SJCRH30 (cell line): ENCODE measurements at regions not wholly inside any gene's neighbourhood (a gene's known extent, or its start where the extent isn't known, plus 50 kb on each side); places are given as distances from the start of the nearest gene placed in this dataset.

Source experiments
- DNase-seq, 2 experiments: peaks; one replicate each; pipeline ENCODE4 v3.0.0-alpha.2; 2015 to 2020
- H3K27ac ChIP-seq: fragments of 250-450 bp; sonication (Bioruptor Pico); 2 replicates; pipeline ENCODE4 v1.5.1; 2020; ENCODE audit warnings: mild to moderate bottlenecking, moderate library complexity
- H3K27me3 ChIP-seq: fragments of 250-450 bp; sonication (Bioruptor Pico); 2 replicates; pipeline ENCODE4 v1.5.1; 2020; ENCODE audit warnings: mild to moderate bottlenecking, moderate library complexity
- H3K36me3 ChIP-seq: fragments of 250-450 bp; sonication (Bioruptor Pico); 2 replicates; pipeline ENCODE4 v1.5.1; 2020; ENCODE audit warnings: mild to moderate bottlenecking, moderate library complexity
- H3K4me1 ChIP-seq: fragments of 250-450 bp; sonication (Bioruptor Pico); 2 replicates; pipeline ENCODE4 v1.5.1; 2020; ENCODE audit warnings: mild to moderate bottlenecking, moderate library complexity
- H3K4me3 ChIP-seq: fragments of 250-450 bp; sonication (Bioruptor Pico); 2 replicates; pipeline ENCODE4 v1.5.1; 2020; ENCODE audit warnings: mild to moderate bottlenecking, moderate library complexity
- H3K9me3 ChIP-seq: fragments of 250-450 bp; sonication (Bioruptor Pico); replicated peaks from 2 replicates; pipeline ENCODE4 v1.5.1; 2020; ENCODE audit warnings: mild to moderate bottlenecking, moderate library complexity

DNA sequence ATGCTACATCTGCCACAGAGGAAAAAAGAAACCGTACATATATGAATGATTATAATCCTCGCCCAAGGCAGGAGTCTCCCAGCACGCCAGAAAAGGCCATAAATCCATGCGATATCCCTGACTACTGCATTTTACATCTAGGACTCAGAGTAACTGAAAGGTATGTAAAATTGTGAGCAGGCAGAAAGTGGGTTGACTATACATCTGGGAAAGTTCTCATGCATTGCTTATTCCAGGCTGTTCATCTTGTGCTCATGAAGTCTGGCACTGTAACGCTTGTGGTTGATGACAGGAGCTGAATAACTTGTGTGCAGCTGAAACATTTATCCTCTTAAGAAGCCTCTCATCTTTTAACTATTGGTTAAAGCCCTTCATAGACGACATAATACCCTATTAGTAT, 193.4 kb upstream of the STEAP4 start:
- peak in 1 of 2 experiments; percentile 20 for DNase-seq
- no peak overlapping the region for H3K27ac ChIP-seq
- no peaks in the 10 kb centered on the region for H3K36me3 ChIP-seq
- H3K27me3 ChIP-seq = no peaks in the 10 kb centered on the region
- H3K4me3 ChIP-seq = no peak overlapping the region
- no peaks in the 10 kb centered on the region for H3K9me3 ChIP-seq
- H3K4me1 ChIP-seq = no peaks in the 10 kb centered on the region

DNA sequence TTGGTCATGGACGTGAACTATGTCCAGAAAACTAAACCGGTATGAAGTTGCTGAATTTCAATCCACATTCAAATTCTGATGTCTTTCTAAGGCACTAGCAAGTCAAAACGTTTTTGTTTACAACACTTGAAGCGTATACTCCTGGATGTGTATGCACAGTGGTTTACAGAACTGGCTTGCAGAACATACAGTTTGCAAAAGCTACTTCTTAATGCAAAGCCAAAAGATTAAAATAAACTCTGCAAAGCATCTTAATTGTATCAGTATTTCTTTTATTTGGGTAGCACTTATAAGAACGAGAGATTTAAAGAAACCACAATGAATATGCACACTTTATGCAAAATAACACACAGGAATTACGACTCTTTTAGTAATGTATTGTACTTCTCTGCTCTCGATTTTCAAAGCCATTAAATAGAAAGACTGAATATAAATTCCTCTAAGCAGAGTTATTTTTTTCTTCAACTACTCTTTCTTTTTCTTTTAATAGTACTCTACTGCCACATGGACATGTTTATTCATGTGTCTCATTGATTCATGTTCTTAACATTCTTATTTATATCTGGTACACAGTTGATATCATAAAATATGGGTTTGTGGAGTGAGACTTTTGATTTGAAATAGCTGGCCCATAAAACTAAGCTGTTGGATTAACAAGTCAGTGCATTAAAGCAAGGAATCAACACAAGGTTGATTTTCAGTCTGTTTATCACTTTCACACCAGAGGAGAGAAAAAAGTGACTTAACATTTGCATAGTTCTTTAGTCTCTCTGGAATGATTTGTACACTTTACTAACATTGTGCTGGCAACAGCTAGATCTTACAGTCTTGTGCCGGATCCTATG, 189.4 kb upstream of the STEAP4 start:
- no peak overlapping the region for H3K4me3 ChIP-seq
- H3K9me3 ChIP-seq = no peaks in the 10 kb centered on the region
- DNase-seq = no peak
- H3K36me3 ChIP-seq = no peaks in the 10 kb centered on the region
- H3K4me1 ChIP-seq = no peaks in the 10 kb centered on the region; the same call in 1 of the 2 replicates
- no peaks in the 10 kb centered on the region for H3K27me3 ChIP-seq
- no peak overlapping the region for H3K27ac ChIP-seq

DNA sequence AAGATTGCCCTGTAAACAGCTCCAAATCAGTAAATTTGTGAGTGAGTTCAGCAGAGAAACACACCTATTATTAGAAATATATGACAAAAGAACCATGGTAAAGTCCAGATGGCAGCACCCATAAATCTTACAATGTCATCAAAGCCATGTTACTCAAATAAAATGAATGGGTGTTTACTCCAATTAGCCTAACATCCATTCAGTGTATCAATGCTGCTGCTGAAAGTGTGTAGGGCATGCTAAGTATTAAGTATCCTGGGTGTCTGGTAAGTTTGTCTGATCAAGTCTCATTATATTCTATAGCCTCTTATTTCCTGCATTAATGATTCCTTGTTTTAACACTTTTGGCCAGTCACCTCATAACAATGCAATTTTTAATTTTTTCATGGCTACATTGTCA, 185.5 kb upstream of the STEAP4 start:
- Histone ChIP-seq H3K27me3 (no peaks in the 10 kb centered on the region), H3K27ac (no peak overlapping the region), H3K36me3 (no peaks in the 10 kb centered on the region), H3K4me1 (no peaks in the 10 kb centered on the region; the same call in 1 of the 2 replicates), H3K4me3 (no peak overlapping the region), H3K9me3 (no peaks in the 10 kb centered on the region)
- DNase-seq = no peak

DNA sequence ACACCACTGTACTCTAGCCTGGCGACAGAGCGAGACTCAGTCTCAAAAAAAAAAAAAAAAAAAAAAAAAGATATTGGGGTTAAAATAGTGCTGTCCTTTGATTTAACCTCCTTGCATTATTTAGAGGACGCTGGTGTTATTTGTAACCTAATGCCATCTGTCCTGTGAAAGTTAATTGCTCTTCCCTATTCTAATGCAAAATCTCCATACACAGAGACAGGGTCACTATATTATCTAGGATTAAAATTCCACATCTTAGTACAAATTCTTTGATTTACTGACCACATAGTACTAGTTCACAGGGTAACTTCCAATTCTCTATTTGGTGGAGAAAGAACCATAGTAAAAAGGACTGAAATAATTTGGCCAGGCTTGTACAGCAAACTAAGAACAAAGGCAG, 184.2 kb upstream of the STEAP4 start:
- H3K27me3 ChIP-seq = no peaks in the 10 kb centered on the region
- no peaks in the 10 kb centered on the region for H3K9me3 ChIP-seq
- H3K4me1 ChIP-seq = no peaks in the 10 kb centered on the region; the same call in 1 of the 2 replicates
- no peaks in the 10 kb centered on the region for H3K36me3 ChIP-seq
- no peak overlapping the region for H3K4me3 ChIP-seq
- DNase-seq = no peak
- no peak overlapping the region for H3K27ac ChIP-seq

DNA sequence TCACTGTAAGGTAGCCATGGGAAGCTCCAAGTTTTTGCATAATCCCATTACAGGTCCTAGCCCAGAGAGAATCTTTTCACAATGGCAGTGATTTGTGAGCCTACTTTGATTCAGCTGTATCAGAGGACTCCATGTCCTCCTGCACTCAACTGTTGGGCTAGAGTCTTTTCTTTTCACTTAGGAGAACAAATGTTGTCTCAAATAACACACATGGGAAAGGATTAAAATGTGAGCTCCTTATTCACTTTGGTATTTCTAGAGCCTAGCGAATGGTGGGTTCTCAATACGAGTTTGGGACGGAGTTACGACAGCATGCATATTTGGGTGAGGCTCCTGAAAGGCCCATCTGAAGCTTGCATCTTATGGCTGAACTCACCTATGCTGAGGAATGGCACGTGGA, 183.5 kb upstream of the STEAP4 start:
- Histone ChIP-seq H3K27me3 (no peaks in the 10 kb centered on the region), H3K4me3 (no peak overlapping the region), H3K9me3 (no peaks in the 10 kb centered on the region), H3K4me1 (no peaks in the 10 kb centered on the region; the same call in 1 of the 2 replicates), H3K36me3 (no peaks in the 10 kb centered on the region), H3K27ac (no peak overlapping the region)
- DNase-seq = no peak

DNA sequence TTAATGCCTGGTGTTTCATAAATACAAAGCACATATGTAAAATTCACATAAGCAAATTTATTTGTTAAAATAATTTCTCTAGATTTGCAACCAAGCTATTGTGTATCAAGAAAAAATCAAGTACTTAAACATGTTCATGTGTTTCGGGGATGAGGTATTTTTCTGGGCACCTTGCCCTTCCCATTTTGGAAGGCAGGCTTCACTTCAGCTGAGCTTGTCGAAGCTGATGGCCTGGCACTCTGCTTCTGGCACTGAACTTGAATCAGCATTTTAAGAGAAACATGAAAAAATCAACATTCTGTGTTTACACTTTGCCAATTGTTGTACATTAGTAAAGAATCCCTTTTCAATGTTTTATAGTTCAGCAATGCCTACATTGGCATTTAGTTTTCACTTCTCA, 179.1 kb upstream of the STEAP4 start:
- Histone ChIP-seq H3K9me3 (no peaks in the 10 kb centered on the region), H3K36me3 (no peaks in the 10 kb centered on the region)

DNA sequence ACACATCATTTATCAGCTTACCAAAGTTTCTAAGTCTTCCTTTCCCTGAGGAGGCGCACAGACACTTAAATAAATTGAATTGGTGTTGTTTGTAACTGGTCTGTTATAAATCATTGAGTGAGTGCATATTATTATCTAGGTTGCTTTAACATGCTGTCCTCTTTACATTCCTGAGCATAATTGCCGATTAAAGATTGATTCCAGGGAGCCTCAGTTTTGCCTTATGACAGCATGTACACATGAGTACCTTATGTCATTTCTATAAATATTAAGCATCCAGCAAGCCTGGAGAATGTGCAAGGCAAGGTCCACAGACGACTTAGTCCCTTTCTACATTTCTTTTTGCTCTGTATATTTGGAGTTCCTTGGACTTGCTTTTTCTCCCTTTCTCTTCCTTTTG, 177.9 kb upstream of the STEAP4 start:
- no peaks in the 10 kb centered on the region for H3K36me3 ChIP-seq
- H3K27ac ChIP-seq = no peak overlapping the region
- no peaks in the 10 kb centered on the region for H3K9me3 ChIP-seq
- DNase-seq = no peak
- H3K4me1 ChIP-seq = peaks cover 2% of the 10 kb centered on the region; the same call in 1 of the 2 replicates
- H3K4me3 ChIP-seq = no peak overlapping the region
- H3K27me3 ChIP-seq = no peaks in the 10 kb centered on the region

More for the DNA sequence above, 179.1 kb upstream of the STEAP4 start:
- H3K4me3 ChIP-seq = no peak overlapping the region
- no peaks in the 10 kb centered on the region for H3K27me3 ChIP-seq
- no peak overlapping the region for H3K27ac ChIP-seq
- DNase-seq = no peak
- H3K4me1 ChIP-seq = peaks cover under 1% of the 10 kb centered on the region; the same call in 1 of the 2 replicates

DNA sequence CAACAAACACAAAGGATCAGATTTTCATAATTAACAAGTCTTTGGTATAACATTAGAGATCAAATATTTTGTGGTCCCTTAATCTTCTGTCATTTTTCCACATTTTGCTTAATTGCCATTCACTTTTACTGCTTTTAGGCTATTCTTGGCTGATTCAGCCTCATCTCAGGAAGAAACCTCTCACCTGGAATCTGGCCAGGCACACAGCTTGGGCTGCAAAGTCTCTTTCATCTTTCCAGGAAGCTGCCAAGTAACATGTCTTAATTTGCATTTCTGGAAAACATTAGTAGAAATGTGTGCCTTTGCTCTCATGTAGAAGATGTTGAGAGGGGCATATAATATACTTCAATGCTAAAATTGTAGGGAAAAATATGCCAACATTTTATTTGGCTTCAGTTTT, 174.2 kb upstream of the STEAP4 start:
- H3K4me3 ChIP-seq = no peak overlapping the region
- H3K36me3 ChIP-seq = no peaks in the 10 kb centered on the region
- H3K27ac ChIP-seq = no peak overlapping the region
- DNase-seq = no peak
- H3K4me1 ChIP-seq = peaks cover 33% of the 10 kb centered on the region
- no peaks in the 10 kb centered on the region for H3K9me3 ChIP-seq
- H3K27me3 ChIP-seq = no peaks in the 10 kb centered on the region

DNA sequence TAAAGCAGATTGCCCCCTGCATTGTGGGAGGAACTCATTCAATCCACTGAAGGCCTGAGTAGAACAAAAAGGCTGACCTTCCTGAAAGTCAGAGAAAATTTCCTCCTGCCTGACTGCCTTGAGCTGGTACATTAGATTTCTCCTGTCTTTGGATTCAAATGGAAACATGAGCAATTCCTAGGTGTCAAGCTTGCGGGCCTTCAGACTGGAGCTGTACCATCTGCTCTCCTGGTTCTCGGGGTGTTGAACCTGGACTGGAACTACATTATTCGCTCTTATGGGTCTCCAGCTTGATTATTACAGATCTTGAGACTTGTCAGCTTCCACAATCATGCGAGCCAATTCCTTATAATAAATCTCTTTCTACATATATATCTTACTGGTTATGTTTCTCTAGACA, 173.6 kb upstream of the STEAP4 start:
- peaks cover 38% of the 10 kb centered on the region for H3K4me1 ChIP-seq
- no peak overlapping the region for H3K4me3 ChIP-seq
- no peak for DNase-seq
- H3K27me3 ChIP-seq = no peaks in the 10 kb centered on the region
- H3K27ac ChIP-seq = no peak overlapping the region
- no peaks in the 10 kb centered on the region for H3K36me3 ChIP-seq
- H3K9me3 ChIP-seq = no peaks in the 10 kb centered on the region

DNA sequence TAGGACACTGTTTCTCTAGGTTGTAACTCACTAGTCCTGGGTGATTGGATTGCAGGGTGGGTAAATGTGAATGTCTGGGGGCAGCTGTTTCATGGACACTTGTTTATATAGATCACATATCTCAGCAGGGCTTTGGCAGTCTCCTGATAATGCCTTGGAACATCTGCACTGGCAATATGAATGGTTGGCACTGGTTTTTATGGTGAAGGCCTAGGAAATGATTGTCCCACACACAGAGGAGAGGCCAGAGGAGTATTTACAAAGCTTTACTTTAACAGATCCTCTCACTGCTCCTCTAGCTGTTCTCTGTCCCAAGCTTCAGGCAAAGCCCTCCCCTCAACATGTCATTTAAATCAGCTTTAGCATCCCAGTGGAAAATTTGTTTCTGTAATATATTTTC, 171.3 kb upstream of the STEAP4 start:
- Histone ChIP-seq H3K4me3 (no peak overlapping the region), H3K27me3 (no peaks in the 10 kb centered on the region), H3K9me3 (no peaks in the 10 kb centered on the region), H3K36me3 (no peaks in the 10 kb centered on the region), H3K27ac (peak overlapping the region; percentile 58), H3K4me1 (peaks cover 54% of the 10 kb centered on the region)
- DNase-seq = peak; percentile 82 to 95

DNA sequence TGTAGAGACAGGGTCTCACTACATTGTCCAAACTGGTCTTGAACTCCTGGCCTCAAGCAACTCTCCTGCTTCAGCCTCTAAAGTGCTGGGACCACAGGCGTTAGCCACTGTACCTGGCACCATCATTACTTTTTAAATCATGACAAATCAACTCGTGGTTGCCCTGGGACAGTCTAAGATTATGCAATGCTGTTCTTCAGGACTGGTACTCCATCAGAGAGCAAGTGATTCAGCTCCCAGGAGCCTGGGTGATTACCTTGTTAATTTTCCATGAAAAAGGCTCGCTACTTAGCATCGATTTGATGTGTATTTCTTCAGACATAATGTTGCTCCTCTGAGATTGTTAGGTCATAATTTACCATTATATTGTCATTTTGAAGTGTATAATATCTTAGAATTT, 158.9 kb upstream of the STEAP4 start:
- Histone ChIP-seq H3K27ac (no peak overlapping the region), H3K4me1 (peaks cover 16% of the 10 kb centered on the region), H3K4me3 (no peak overlapping the region), H3K36me3 (no peaks in the 10 kb centered on the region), H3K9me3 (no peaks in the 10 kb centered on the region), H3K27me3 (no peaks in the 10 kb centered on the region)
- DNase-seq = no peak

DNA sequence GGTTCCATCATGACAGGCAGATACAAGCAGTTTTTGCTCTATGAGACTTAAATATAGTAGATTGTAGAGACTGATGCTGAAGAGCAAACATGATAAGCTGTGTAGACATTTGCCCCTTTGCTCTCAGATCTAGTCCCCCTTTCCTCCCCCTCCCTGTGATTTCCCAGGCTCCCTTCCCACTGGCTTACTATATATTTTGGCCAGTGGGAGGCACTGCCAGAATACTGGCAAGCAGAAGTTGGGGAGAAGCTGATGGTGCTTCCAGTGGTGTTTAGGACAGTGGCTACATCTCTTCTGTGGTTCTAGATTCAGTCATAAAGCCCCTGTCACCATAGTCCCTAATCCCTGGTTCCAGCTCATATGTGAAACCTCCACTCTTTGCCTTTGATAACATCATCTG, 156.1 kb upstream of the STEAP4 start:
- DNase-seq = no peak
- Histone ChIP-seq H3K4me1 (peaks cover 9% of the 10 kb centered on the region), H3K27me3 (no peaks in the 10 kb centered on the region), H3K4me3 (no peak overlapping the region), H3K9me3 (no peaks in the 10 kb centered on the region), H3K36me3 (no peaks in the 10 kb centered on the region), H3K27ac (no peak overlapping the region)

DNA sequence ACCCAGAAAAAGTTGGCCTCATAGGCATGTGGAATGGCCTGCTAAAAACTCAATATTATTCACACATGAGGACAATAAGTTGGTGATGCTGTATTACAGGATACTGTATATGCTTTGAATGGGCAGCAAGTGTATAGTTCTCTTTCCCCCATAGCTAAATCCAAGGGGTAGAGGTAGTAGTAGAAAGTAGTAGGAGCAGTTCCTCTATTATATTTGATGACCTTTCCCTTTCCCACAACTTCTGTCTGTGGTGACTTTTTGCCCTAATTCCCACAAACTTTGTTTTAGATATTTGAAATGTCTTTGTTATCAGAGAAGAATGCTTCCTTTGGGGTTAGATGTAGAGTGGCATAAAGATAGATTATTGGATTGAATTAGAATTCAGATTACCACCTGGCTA, 154.0 kb upstream of the STEAP4 start:
- no peak for DNase-seq
- H3K9me3 ChIP-seq = no peaks in the 10 kb centered on the region
- no peaks in the 10 kb centered on the region for H3K27me3 ChIP-seq
- H3K4me3 ChIP-seq = no peak overlapping the region
- H3K27ac ChIP-seq = no peak overlapping the region
- peaks cover 12% of the 10 kb centered on the region for H3K4me1 ChIP-seq
- no peaks in the 10 kb centered on the region for H3K36me3 ChIP-seq

DNA sequence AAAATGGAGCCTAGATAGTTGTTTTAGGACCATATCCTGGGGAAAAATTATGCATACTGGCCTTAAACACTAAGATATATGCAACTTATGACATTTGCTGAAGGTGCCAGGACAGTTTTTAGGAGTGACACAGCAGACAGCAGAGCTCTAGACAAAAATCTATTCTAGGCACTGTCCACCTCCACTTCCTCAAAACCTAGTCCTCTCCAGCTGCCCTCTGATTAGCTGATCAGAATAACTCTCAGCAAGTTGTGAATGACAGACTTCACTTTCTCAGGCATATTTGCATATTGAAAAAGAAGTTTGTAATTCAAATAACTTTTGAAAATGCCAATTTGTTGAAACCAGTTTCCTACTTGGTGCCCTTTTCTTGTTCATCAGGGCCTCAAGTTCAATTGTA, 152.3 kb upstream of the STEAP4 start:
- Histone ChIP-seq H3K27ac (no peak overlapping the region), H3K36me3 (no peaks in the 10 kb centered on the region), H3K27me3 (no peaks in the 10 kb centered on the region), H3K4me3 (no peak overlapping the region), H3K4me1 (peaks cover 7% of the 10 kb centered on the region; the same call in 1 of the 2 replicates), H3K9me3 (no peaks in the 10 kb centered on the region)
- DNase-seq = no peak

DNA sequence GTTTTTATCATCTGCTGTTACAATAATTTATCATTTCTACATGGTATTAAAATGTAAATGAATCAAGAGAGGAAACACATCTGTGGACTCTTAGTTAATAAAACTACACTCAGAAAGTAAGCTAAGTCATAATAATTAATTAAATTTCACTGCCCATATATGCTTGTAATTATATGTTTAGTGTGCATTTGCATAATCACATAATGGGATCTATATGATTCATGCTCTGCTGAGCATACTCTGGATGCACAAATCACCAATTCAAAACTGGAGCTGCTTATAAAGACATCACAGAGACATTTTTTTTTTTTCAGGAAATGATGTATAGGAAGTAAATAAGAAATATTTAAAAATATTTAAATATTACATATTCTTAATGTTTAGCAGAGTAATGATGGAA, 151.6 kb upstream of the STEAP4 start:
- Histone ChIP-seq H3K4me1 (peaks cover 5% of the 10 kb centered on the region; the same call in 1 of the 2 replicates), H3K27me3 (no peaks in the 10 kb centered on the region), H3K36me3 (no peaks in the 10 kb centered on the region), H3K27ac (no peak overlapping the region), H3K9me3 (no peaks in the 10 kb centered on the region), H3K4me3 (no peak overlapping the region)
- no peak for DNase-seq

DNA sequence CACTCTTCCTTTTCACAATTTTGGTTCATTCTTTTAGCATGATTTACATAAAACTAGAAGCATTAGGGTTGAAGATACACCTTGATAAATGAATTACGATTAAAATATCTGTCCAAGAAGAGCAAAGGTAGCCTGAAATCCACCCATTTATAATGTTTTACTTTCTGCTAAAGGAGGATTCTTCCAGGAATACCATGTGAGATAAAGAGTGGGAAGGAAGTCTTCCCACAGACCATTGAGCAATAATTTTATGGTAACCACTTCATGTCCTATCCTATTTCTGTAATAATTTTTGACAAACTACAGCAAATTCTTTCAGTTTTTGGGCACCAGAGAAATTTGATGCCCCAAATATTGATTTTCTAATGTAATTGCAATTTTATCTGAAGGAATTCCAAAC, 150.6 kb upstream of the STEAP4 start:
- Histone ChIP-seq H3K4me3 (no peak overlapping the region), H3K4me1 (peaks cover 5% of the 10 kb centered on the region; the same call in 1 of the 2 replicates), H3K27me3 (no peaks in the 10 kb centered on the region), H3K27ac (no peak overlapping the region), H3K36me3 (no peaks in the 10 kb centered on the region), H3K9me3 (no peaks in the 10 kb centered on the region)
- no peak for DNase-seq
